ENCODE measurements at regions not wholly inside any gene's neighbourhood (a gene's known extent, or its start where the extent isn't known, plus 50 kb on each side); places are given as distances from the start of the nearest gene placed in this dataset.

GRCh38 chrX:117701050-117701449 is 415.6 kb downstream of the KLHL13 start:
- H3K27ac ChIP-seq (ENCODE audit: extremely low read depth, low read depth, low read length), result no peak overlapping the region
- DNase-seq (ENCODE audit: extremely low read depth in 1 of 4, low spot score in 3 of 4) (no peak), FAIRE-seq (no peak), ATAC-seq (no peak)
- no peaks in the 10 kb centered on the region for H3K4me1 ChIP-seq (replicated peaks in 1 of 2; ENCODE audit: control insufficient read depth in 2 of 2, insufficient read depth in 2 of 2, low read length in 2 of 2)
- in situ Hi-C loops (cut with MboI) (no loop called here), intact Hi-C loops (cut with micrococcal nuclease) (no loop called here)
- no peaks in the 10 kb centered on the region for H4K20me1 ChIP-seq (replicated peaks; ENCODE audit: control insufficient read depth, insufficient read depth, low read length)
- CTCF ChIA-PET (ENCODE audit: low intra/inter-chr PET ratio), result no interaction called here
- no peaks in the 10 kb centered on the region for H3K9me1 ChIP-seq (ENCODE audit: control insufficient read depth, insufficient read depth, low read length)
- BruUV-seq (replicated peaks), result no TSS peak
- no peaks in the 10 kb centered on the region for H3K79me2 ChIP-seq (ENCODE audit: control insufficient read depth, insufficient read depth, low read length)
- H2AFZ ChIP-seq (ENCODE audit: low read depth, low read length), result no peak overlapping the region
- H3K36me3 ChIP-seq (ENCODE audit: control insufficient read depth, insufficient read depth, low read length), result no peaks in the 10 kb centered on the region
- H3K4me3 ChIP-seq, result no peak overlapping the region
- no peak overlapping the region for H3K9ac ChIP-seq (ENCODE audit: insufficient read depth in 1 of 2, low read depth in 2 of 2, low read length in 2 of 2)
- POLR2A ChIA-PET, result no interaction called here
- no peak overlapping the region for H3K4me2 ChIP-seq (ENCODE audit: insufficient read depth, low read length)
- H3K9me3 ChIP-seq (replicated peaks; ENCODE audit: control insufficient read depth, insufficient read depth, low read depth, low read length), result no peaks in the 10 kb centered on the region
- no peaks in the 10 kb centered on the region for H3K27me3 ChIP-seq (ENCODE audit: control insufficient read depth in 2 of 2, insufficient read depth in 2 of 2, low read length in 2 of 2)
- no peak for TF ChIP-seq CGGBP1 (CRISPR knock-in tag; IDR thresholded peaks at IDR 0.05)
- TF ChIP-seq TAF15 (IDR thresholded peaks at IDR 0.05; ENCODE audit: low read depth, low read length), result no peak
- no peak for TF ChIP-seq FOXA3 (CRISPR knock-in tag; conservative IDR thresholded peaks at IDR 0.05 in 1 of 2, IDR thresholded peaks at IDR 0.05 in 1 of 2)
- no peak for TF ChIP-seq HIVEP1 (CRISPR knock-in tag; IDR thresholded peaks at IDR 0.05)
- no peak for TF ChIP-seq SPI1 (IDR thresholded peaks at IDR 0.05; ENCODE audit: borderline replicate concordance, low read depth, low read length)
- TF ChIP-seq, protein P1, sequence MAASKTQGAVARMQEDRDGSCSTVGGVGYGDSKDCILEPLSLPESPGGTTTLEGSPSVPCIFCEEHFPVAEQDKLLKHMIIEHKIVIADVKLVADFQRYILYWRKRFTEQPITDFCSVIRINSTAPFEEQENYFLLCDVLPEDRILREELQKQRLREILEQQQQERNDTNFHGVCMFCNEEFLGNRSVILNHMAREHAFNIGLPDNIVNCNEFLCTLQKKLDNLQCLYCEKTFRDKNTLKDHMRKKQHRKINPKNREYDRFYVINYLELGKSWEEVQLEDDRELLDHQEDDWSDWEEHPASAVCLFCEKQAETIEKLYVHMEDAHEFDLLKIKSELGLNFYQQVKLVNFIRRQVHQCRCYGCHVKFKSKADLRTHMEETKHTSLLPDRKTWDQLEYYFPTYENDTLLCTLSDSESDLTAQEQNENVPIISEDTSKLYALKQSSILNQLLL (CRISPR knock-in tag; IDR thresholded peaks at IDR 0.05; ENCODE audit: borderline replicate concordance), result no peak
- TF ChIP-seq CLOCK (CRISPR knock-in tag; IDR thresholded peaks at IDR 0.05; ENCODE audit: borderline replicate concordance), result no peak
- no peak for TF ChIP-seq ZNF316 (IDR thresholded peaks at IDR 0.05)
- TF ChIP-seq ZNF830 (CRISPR knock-in tag; IDR thresholded peaks at IDR 0.05), result no peak
- no peak for TF ChIP-seq ZBTB11 (CRISPR knock-in tag; IDR thresholded peaks at IDR 0.05)
- TF ChIP-seq, protein P2, sequence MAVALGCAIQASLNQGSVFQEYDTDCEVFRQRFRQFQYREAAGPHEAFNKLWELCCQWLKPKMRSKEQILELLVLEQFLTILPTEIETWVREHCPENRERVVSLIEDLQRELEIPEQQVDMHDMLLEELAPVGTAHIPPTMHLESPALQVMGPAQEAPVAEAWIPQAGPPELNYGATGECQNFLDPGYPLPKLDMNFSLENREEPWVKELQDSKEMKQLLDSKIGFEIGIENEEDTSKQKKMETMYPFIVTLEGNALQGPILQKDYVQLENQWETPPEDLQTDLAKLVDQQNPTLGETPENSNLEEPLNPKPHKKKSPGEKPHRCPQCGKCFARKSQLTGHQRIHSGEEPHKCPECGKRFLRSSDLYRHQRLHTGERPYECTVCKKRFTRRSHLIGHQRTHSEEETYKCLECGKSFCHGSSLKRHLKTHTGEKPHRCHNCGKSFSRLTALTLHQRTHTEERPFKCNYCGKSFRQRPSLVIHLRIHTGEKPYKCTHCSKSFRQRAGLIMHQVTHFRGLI (CRISPR knock-in tag; IDR thresholded peaks at IDR 0.05), result no peak
- TF ChIP-seq SREBF1 (IDR thresholded peaks at IDR 0.05; ENCODE audit: borderline replicate concordance, low read depth, low read length), result no peak
